Common myeloid progenitor, CD34-positive (primary cell): ENCODE measurements at regions not wholly inside any gene's neighbourhood (a gene's known extent, or its start where the extent isn't known, plus 50 kb on each side); places are given as distances from the start of the nearest gene placed in this dataset.

Experiments used
- CTCF ChIA-PET: fragments of 350-600 bp; sonication (Branson Sonifier 250); formaldehyde crosslinking; loops from one replicate; lab custom pipeline; 2021; ENCODE audit warnings: antibody characterized with exemption; lab: Charles Lee
- POLR2A ChIA-PET: fragments of 350-600 bp; sonication (Branson Sonifier 250); formaldehyde crosslinking; loops from one replicate; lab custom pipeline; 2021; ENCODE audit warnings: antibody characterized with exemption; lab: Charles Lee
- DNase-seq, 3 donors: peaks; one replicate each; pipeline versions ENCODE4 v3.0.0 to v3.0.0-alpha.2; 2013
- H3K27ac ChIP-seq, 2 experiments: 1 replicate in 1 of 2; 2 replicates in 1 of 2; pipeline ENCODE4 v1.7.0; 2013; ENCODE audit warnings: inconsistent platforms in 2 of 2, low read length in 2 of 2, mild to moderate bottlenecking in 2 of 2, low read depth in 1 of 2, moderate library complexity in 1 of 2; ENCODE audit not compliant: severe bottlenecking in 2 of 2, insufficient read depth in 1 of 2, poor library complexity in 1 of 2
- H3K27me3 ChIP-seq, 5 experiments: replicated peaks in 2 of 5; 1 replicate in 3 of 5; 2 replicates in 2 of 5; pipeline versions ENCODE4 v1.6.1 to v1.7.0; 2013; ENCODE audit warnings: low read length in 4 of 5, mild to moderate bottlenecking in 2 of 5, moderate library complexity in 2 of 5, inconsistent platforms in 1 of 5; ENCODE audit not compliant: insufficient read depth in 5 of 5, control insufficient read depth in 4 of 5
- H3K36me3 ChIP-seq, 4 experiments: 1 replicate in 2 of 4; 2 replicates in 2 of 4; pipeline versions ENCODE4 v1.6.1 to v1.7.0; 2013; ENCODE audit warnings: low read length in 3 of 4, control low read depth in 1 of 4, mild to moderate bottlenecking in 1 of 4; ENCODE audit not compliant: control insufficient read depth in 4 of 4, insufficient read depth in 4 of 4
- H3K4me1 ChIP-seq, 4 experiments: 1 replicate in 3 of 4; 2 replicates in 1 of 4; pipeline versions ENCODE4 v1.6.1 to v1.7.1; 2013; ENCODE audit warnings: low read length in 3 of 4, mild to moderate bottlenecking in 3 of 4, control low read depth in 1 of 4, inconsistent platforms in 1 of 4, moderate library complexity in 1 of 4; ENCODE audit not compliant: control insufficient read depth in 4 of 4, insufficient read depth in 4 of 4; ENCODE audit errors: control extremely low read depth in 1 of 4
- H3K4me3 ChIP-seq, 7 experiments: 1 replicate in 4 of 7; 2 replicates in 3 of 7; pipeline versions ENCODE4 v1.5.1 to v1.7.0; 2013; ENCODE audit warnings: mild to moderate bottlenecking in 7 of 7, low read length in 6 of 7, moderate library complexity in 6 of 7, inconsistent platforms in 2 of 7, low read depth in 2 of 7, control low read depth in 1 of 7; ENCODE audit not compliant: insufficient read depth in 4 of 7, control insufficient read depth in 1 of 7; ENCODE audit errors: extremely low read depth in 1 of 7
- H3K9me3 ChIP-seq, 5 experiments: 1 replicate in 4 of 5; 2 replicates in 1 of 5; pipeline versions ENCODE4 v1.6.1 to v1.7.1; 2013; ENCODE audit warnings: low read length in 4 of 5, mild to moderate bottlenecking in 2 of 5, inconsistent platforms in 1 of 5, low read depth in 1 of 5, moderate library complexity in 1 of 5; ENCODE audit not compliant: control insufficient read depth in 4 of 5, insufficient read depth in 2 of 5; ENCODE audit errors: control extremely low read depth in 1 of 5
- WGBS: methylation state at CpG from one replicate; pipeline ENCODE4 v1.1.5; 2013; ENCODE audit not compliant: insufficient coverage; 5-methylcytosine and 5-hydroxymethylcytosine counted together

GRCh38 chr2:23058435-23058834 lies 326.5 kb upstream of the KLHL29 start:
- H3K4me1 ChIP-seq = no peaks in the 10 kb centered on the region
- H3K9me3 ChIP-seq = no peaks in the 10 kb centered on the region
- WGBS = 96% methylated on average over 7 of the region's 9 CpGs
- POLR2A ChIA-PET = no interaction called here
- H3K27me3 ChIP-seq = no peaks in the 10 kb centered on the region
- CTCF ChIA-PET = no interaction called here
- no peak overlapping the region for H3K4me3 ChIP-seq
- DNase-seq = no peak
- H3K36me3 ChIP-seq = no peaks in the 10 kb centered on the region
- no peak overlapping the region for H3K27ac ChIP-seq

- Histone ChIP-seq H3K4me3 (no peak overlapping the region), H3K4me1 (no peaks in the 10 kb centered on the region), H3K9me3 (no peaks in the 10 kb centered on the region), H3K36me3 (no peaks in the 10 kb centered on the region), H3K27ac (no peak overlapping the region), H3K27me3 (no peaks in the 10 kb centered on the region)
- DNase-seq = no peak
- 85% methylated on average over 2 of the region's 4 CpGs for WGBS
- ChIA-PET POLR2A (no interaction called here), CTCF (no interaction called here)
Measured at GRCh38 chr2:23065210-23065609, 319.8 kb upstream of the KLHL29 start.

GRCh38 chr2:23065936-23066335 lies 319.0 kb upstream of the KLHL29 start:
- no peaks in the 10 kb centered on the region for H3K9me3 ChIP-seq
- no peak overlapping the region for H3K4me3 ChIP-seq
- ChIA-PET CTCF (no interaction called here), POLR2A (no interaction called here)
- no peak for DNase-seq
- 85% methylated on average over 7 of the region's 8 CpGs for WGBS
- H3K27me3 ChIP-seq = no peaks in the 10 kb centered on the region
- no peaks in the 10 kb centered on the region for H3K36me3 ChIP-seq
- H3K27ac ChIP-seq = no peak overlapping the region
- H3K4me1 ChIP-seq = no peaks in the 10 kb centered on the region

- Histone ChIP-seq H3K36me3 (no peaks in the 10 kb centered on the region), H3K9me3 (no peaks in the 10 kb centered on the region), H3K27me3 (no peaks in the 10 kb centered on the region), H3K27ac (no peak overlapping the region), H3K4me1 (no peaks in the 10 kb centered on the region), H3K4me3 (no peak overlapping the region)
- ChIA-PET CTCF (no interaction called here), POLR2A (no interaction called here)
- no peak for DNase-seq
- 93% methylated on average over 2 of the region's 3 CpGs for WGBS
Measured at GRCh38 chr2:23066686-23067085, 318.3 kb upstream of the KLHL29 start.

GRCh38 chr2:23069156-23069555 lies 315.8 kb upstream of the KLHL29 start:
- H3K4me1 ChIP-seq = no peaks in the 10 kb centered on the region
- H3K9me3 ChIP-seq = no peaks in the 10 kb centered on the region
- no peaks in the 10 kb centered on the region for H3K36me3 ChIP-seq
- no peak overlapping the region for H3K4me3 ChIP-seq
- H3K27ac ChIP-seq = no peak overlapping the region
- WGBS = 90% methylated on average over 3 of the region's 3 CpGs
- ChIA-PET POLR2A (no interaction called here), CTCF (no interaction called here)
- no peaks in the 10 kb centered on the region for H3K27me3 ChIP-seq
- DNase-seq = no peak

GRCh38 chr2:23069923-23070322 lies 315.1 kb upstream of the KLHL29 start:
- ChIA-PET POLR2A (no interaction called here), CTCF (interaction anchor here (0.7 kb wide), 1 partner anchor 190 kb away, joined by 3 read pairs; no protein-coding TSS in a partner anchor)
- no peaks in the 10 kb centered on the region for H3K36me3 ChIP-seq
- no peaks in the 10 kb centered on the region for H3K27me3 ChIP-seq
- WGBS = 50% methylated on average over 2 of the region's 3 CpGs
- H3K9me3 ChIP-seq = no peaks in the 10 kb centered on the region
- no peaks in the 10 kb centered on the region for H3K4me1 ChIP-seq
- H3K4me3 ChIP-seq = no peak overlapping the region
- no peak for DNase-seq
- no peak overlapping the region for H3K27ac ChIP-seq

GRCh38 chr2:23073056-23073455 lies 311.9 kb upstream of the KLHL29 start:
- ChIA-PET CTCF (no interaction called here), POLR2A (no interaction called here)
- H3K27me3 ChIP-seq = peaks cover 0 to 5% (median 0%) of the 10 kb centered on the region in 5 experiments
- H3K9me3 ChIP-seq = no peaks in the 10 kb centered on the region
- no peaks in the 10 kb centered on the region for H3K36me3 ChIP-seq
- no peak overlapping the region for H3K27ac ChIP-seq
- no peak overlapping the region for H3K4me3 ChIP-seq
- no peaks in the 10 kb centered on the region for H3K4me1 ChIP-seq
- no peak for DNase-seq
